ENCODE measurements at regions not wholly inside any gene's neighbourhood (a gene's known extent, or its start where the extent isn't known, plus 50 kb on each side); places are given as distances from the start of the nearest gene placed in this dataset.

DNA sequence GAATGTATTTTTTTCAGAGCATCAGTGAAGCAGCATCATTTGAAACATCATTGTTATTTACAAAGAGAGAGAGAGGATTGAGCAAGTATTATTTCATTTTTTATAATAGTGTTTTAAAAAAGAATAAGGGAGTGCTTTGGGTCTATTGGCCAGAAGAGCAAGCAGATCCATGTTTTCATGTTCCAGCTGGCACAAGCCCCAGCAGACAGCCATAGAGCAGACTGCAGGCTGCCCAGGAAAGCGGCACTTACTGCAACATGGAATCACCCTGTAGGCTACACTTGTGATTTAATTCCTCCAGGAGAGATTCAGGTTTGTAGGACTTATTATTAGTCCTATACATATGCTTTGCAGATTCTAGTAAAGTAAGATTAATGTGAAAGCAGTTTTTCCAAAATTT lies 407.0 kb upstream of the GRAMD2B start:
- no peak for DNase-seq (ENCODE audit: low spot score)
- TF ChIP-seq SRF (IDR thresholded peaks at IDR 0.05; ENCODE audit: low read depth, low read length): no peak
- no peak for TF ChIP-seq ZNF441 (CRISPR knock-in tag; IDR thresholded peaks at IDR 0.05; ENCODE audit: borderline replicate concordance)
- TF ChIP-seq YEATS4 (CRISPR knock-in tag; IDR thresholded peaks at IDR 0.05; ENCODE audit: borderline replicate concordance): no peak
- no peak for TF ChIP-seq ZNF550 (CRISPR knock-in tag; IDR thresholded peaks at IDR 0.05; ENCODE audit: borderline replicate concordance)
- TF ChIP-seq, protein P1, sequence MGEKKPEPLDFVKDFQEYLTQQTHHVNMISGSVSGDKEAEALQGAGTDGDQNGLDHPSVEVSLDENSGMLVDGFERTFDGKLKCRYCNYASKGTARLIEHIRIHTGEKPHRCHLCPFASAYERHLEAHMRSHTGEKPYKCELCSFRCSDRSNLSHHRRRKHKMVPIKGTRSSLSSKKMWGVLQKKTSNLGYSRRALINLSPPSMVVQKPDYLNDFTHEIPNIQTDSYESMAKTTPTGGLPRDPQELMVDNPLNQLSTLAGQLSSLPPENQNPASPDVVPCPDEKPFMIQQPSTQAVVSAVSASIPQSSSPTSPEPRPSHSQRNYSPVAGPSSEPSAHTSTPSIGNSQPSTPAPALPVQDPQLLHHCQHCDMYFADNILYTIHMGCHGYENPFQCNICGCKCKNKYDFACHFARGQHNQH (CRISPR knock-in tag; IDR thresholded peaks at IDR 0.05): no peak
- TF ChIP-seq FOXK1 (CRISPR knock-in tag; IDR thresholded peaks at IDR 0.05; ENCODE audit: borderline replicate concordance, low read depth): no peak
- TF ChIP-seq ATF1 (CRISPR knock-in tag; IDR thresholded peaks at IDR 0.05): no peak
- no peak for TF ChIP-seq NFYB (CRISPR knock-in tag; IDR thresholded peaks at IDR 0.05)
- TF ChIP-seq ZNF790 (CRISPR knock-in tag; IDR thresholded peaks at IDR 0.05; ENCODE audit: borderline replicate concordance): no peak
- no peak for TF ChIP-seq ZNF782 (CRISPR knock-in tag; IDR thresholded peaks at IDR 0.05; ENCODE audit: borderline replicate concordance)
- TF ChIP-seq, protein P2, sequence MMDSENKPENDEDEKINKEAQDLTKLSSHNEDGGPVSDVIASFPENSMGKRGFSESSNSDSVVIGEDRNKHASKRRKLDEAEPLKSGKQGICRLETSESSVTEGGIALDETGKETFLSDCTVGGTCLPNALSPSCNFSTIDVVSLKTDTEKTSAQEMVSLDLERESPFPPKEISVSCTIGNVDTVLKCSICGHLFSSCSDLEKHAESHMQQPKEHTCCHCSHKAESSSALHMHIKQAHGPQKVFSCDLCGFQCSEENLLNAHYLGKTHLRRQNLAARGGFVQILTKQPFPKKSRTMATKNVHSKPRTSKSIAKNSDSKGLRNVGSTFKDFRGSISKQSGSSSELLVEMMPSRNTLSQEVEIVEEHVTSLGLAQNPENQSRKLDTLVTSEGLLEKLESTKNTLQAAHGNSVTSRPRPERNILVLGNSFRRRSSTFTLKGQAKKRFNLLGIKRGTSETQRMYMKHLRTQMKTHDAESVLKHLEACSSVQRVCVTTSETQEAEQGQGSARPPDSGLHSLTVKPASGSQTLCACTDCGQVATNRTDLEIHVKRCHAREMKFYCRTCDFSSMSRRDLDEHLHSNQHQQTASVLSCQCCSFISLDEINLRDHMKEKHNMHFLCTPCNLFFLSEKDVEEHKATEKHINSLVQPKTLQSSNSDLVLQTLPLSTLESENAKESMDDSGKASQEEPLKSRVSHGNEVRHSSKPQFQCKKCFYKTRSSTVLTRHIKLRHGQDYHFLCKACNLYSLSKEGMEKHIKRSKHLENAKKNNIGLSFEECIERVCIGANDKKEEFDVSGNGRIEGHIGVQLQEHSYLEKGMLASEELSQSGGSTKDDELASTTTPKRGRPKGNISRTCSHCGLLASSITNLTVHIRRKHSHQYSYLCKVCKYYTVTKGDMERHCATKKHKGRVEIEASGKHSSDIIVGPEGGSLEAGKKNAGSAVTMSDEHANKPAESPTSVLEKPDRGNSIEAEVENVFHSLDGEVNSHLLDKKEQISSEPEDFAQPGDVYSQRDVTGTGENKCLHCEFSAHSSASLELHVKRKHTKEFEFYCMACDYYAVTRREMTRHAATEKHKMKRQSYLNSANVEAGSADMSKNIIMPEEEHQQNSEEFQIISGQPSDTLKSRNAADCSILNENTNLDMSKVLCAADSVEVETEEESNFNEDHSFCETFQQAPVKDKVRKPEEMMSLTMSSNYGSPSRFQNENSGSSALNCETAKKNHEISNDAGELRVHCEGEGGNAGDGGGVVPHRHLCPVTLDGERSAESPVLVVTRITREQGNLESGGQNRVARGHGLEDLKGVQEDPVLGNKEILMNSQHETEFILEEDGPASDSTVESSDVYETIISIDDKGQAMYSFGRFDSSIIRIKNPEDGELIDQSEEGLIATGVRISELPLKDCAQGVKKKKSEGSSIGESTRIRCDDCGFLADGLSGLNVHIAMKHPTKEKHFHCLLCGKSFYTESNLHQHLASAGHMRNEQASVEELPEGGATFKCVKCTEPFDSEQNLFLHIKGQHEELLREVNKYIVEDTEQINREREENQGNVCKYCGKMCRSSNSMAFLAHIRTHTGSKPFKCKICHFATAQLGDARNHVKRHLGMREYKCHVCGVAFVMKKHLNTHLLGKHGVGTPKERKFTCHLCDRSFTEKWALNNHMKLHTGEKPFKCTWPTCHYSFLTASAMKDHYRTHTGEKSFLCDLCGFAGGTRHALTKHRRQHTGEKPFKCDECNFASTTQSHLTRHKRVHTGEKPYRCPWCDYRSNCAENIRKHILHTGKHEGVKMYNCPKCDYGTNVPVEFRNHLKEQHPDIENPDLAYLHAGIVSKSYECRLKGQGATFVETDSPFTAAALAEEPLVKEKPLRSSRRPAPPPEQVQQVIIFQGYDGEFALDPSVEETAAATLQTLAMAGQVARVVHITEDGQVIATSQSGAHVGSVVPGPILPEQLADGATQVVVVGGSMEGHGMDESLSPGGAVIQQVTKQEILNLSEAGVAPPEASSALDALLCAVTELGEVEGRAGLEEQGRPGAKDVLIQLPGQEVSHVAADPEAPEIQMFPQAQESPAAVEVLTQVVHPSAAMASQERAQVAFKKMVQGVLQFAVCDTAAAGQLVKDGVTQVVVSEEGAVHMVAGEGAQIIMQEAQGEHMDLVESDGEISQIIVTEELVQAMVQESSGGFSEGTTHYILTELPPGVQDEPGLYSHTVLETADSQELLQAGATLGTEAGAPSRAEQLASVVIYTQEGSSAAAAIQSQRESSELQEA (CRISPR knock-in tag; IDR thresholded peaks at IDR 0.05; ENCODE audit: not compliant biosample characterization): no peak
- TF ChIP-seq NCOA2 (CRISPR knock-in tag; IDR thresholded peaks at IDR 0.05): no peak
- TF ChIP-seq, protein P3, sequence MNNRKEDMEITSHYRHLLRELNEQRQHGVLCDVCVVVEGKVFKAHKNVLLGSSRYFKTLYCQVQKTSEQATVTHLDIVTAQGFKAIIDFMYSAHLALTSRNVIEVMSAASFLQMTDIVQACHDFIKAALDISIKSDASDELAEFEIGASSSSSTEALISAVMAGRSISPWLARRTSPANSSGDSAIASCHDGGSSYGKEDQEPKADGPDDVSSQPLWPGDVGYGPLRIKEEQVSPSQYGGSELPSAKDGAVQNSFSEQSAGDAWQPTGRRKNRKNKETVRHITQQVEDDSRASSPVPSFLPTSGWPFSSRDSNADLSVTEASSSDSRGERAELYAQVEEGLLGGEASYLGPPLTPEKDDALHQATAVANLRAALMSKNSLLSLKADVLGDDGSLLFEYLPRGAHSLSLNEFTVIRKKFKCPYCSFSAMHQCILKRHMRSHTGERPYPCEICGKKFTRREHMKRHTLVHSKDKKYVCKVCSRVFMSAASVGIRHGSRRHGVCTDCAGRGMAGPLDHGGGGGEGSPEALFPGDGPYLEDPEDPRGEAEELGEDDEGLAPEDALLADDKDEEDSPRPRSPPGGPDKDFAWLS (CRISPR knock-in tag; IDR thresholded peaks at IDR 0.05; ENCODE audit: borderline replicate concordance): no peak
- TF ChIP-seq ZNF337 (CRISPR knock-in tag; IDR thresholded peaks at IDR 0.05; ENCODE audit: borderline replicate concordance, low read depth): no peak
- no peak for TF ChIP-seq ZNF350 (CRISPR knock-in tag; IDR thresholded peaks at IDR 0.05; ENCODE audit: borderline replicate concordance, low read depth)

More for the DNA sequence above, 407.0 kb upstream of the GRAMD2B start:
- no peak overlapping the region for H3K4me2 ChIP-seq (ENCODE audit: low read depth, low read length)
- no peaks in the 10 kb centered on the region for H3K36me3 ChIP-seq (replicated peaks in 1 of 2; ENCODE audit: control insufficient read depth in 1 of 2, insufficient read depth in 2 of 2, low read length in 2 of 2)
- CTCF ChIA-PET (ENCODE audit: low intra/inter-chr PET ratio, low total read pairs): no interaction called here
- no peak overlapping the region for H3K27ac ChIP-seq (ENCODE audit: extremely low read length, insufficient read depth, low read length)
- H3K27me3 ChIP-seq (ENCODE audit: control insufficient read depth in 1 of 2, insufficient read depth in 2 of 2, low read length in 2 of 2): no peaks in the 10 kb centered on the region
- BruUV-seq (replicated peaks): no TSS peak
- H3K4me1 ChIP-seq (ENCODE audit: insufficient read depth, low read length): no peaks in the 10 kb centered on the region
- H3K9ac ChIP-seq (ENCODE audit: insufficient read depth, low read depth, low read length): no peak overlapping the region
- WGBS (ENCODE audit: low lambda C conversion rate): 11% methylated on average over 1 of the region's 1 CpG
- no peak overlapping the region for H3K4me3 ChIP-seq (replicated peaks in 1 of 3; ENCODE audit: insufficient read depth in 1 of 3, low read depth in 2 of 3, low read length in 3 of 3)
- H3K79me2 ChIP-seq (ENCODE audit: insufficient read depth, low read length): no peaks in the 10 kb centered on the region
- H2AFZ ChIP-seq (ENCODE audit: low read length): no peak overlapping the region
- H3K9me3 ChIP-seq (ENCODE audit: low read length): no peaks in the 10 kb centered on the region
- POLR2A ChIA-PET: no interaction called here
- intact Hi-C loops (cut with micrococcal nuclease; ENCODE audit: unreplicated experiment) (no loop called here), in situ Hi-C loops (cut with HindIII; ENCODE audit: extremely low pct_ligation_motif_present, low pct_unique_long_range_greater_than_20kb) (no loop called here)
- ATAC-seq (no peak), FAIRE-seq (no peak)
- no peaks in the 10 kb centered on the region for H4K20me1 ChIP-seq (ENCODE audit: insufficient read depth, low read length)

All from HepG2 (cell line).